SK-N-SH treated with all-trans-retinoic acid at 6 μM for 48 hours (cell line): ENCODE measurements at regions not wholly inside any gene's neighbourhood (a gene's known extent, or its start where the extent isn't known, plus 50 kb on each side); places are given as distances from the start of the nearest gene placed in this dataset.

Experiments
- ARNTL ChIP-seq: fragments of 450-650 bp; formaldehyde crosslinking; IDR thresholded peaks from 2 replicates; pipeline ENCODE4 v1.5.0; 2020; ENCODE audit warnings: low read depth, mild to moderate bottlenecking, moderate library complexity, borderline replicate concordance
- ESRRG ChIP-seq: fragments of 250-450 bp; sonication (Bioruptor Pico); IDR thresholded peaks from 2 replicates; pipeline ENCODE4 v1.6.1; 2021; ENCODE audit warnings: mild to moderate bottlenecking
- GLIS3 ChIP-seq: fragments of 250-450 bp; sonication (Bioruptor Pico); IDR thresholded peaks from 2 replicates; pipeline ENCODE4 v1.5.0; 2020; ENCODE audit warnings: mild to moderate bottlenecking, moderate library complexity
- RARB ChIP-seq: fragments of 250-450 bp; sonication (Bioruptor Pico); IDR thresholded peaks from 2 replicates; pipeline ENCODE4 v1.8.0; 2021; ENCODE audit warnings: mild to moderate bottlenecking, moderate library complexity
- TCF4 ChIP-seq: fragments of 250-450 bp; sonication (Bioruptor Pico); IDR thresholded peaks from 2 replicates; pipeline ENCODE4 v1.8.0; 2021; ENCODE audit warnings: mild to moderate bottlenecking, moderate library complexity, borderline replicate concordance
- ZC3H10 ChIP-seq: fragments of 250-450 bp; sonication (Bioruptor Pico); IDR thresholded peaks from 2 replicates; pipeline ENCODE4 v1.5.1; 2021; ENCODE audit warnings: mild to moderate bottlenecking, moderate library complexity
- ZFP3 ChIP-seq: fragments of 250-450 bp; sonication (Bioruptor Pico); IDR thresholded peaks from 2 replicates; pipeline ENCODE4 v1.5.0; 2020; ENCODE audit warnings: mild to moderate bottlenecking, moderate library complexity
- ZNF70 ChIP-seq: fragments of 450-650 bp; formaldehyde crosslinking; IDR thresholded peaks from 2 replicates; pipeline ENCODE4 v1.5.0; 2020; ENCODE audit warnings: mild to moderate bottlenecking, moderate library complexity
- ZNF8 ChIP-seq: fragments of 450-650 bp; formaldehyde crosslinking; IDR thresholded peaks from 2 replicates; pipeline ENCODE4 v1.5.0; 2020; ENCODE audit warnings: mild to moderate bottlenecking, moderate library complexity
- TF ChIP-seq, protein P1 (sequence below): fragments of 250-450 bp; sonication (Bioruptor Pico); IDR thresholded peaks from 2 replicates; pipeline ENCODE4 v1.5.1; 2020; ENCODE audit warnings: low read depth, mild to moderate bottlenecking, moderate library complexity
- TF ChIP-seq, protein P2 (sequence below): fragments of 250-450 bp; sonication (Bioruptor Pico); IDR thresholded peaks from 2 replicates; pipeline ENCODE4 v1.8.0; 2020; ENCODE audit warnings: mild to moderate bottlenecking, moderate library complexity, borderline replicate concordance
- TF ChIP-seq, protein P3 (sequence below): fragments of 250-450 bp; sonication (Bioruptor Pico); IDR thresholded peaks from 2 replicates; pipeline ENCODE4 v1.8.0; 2021; ENCODE audit warnings: low read depth, mild to moderate bottlenecking, moderate library complexity, borderline replicate concordance
- TF ChIP-seq, protein P4 (sequence below): fragments of 250-450 bp; sonication (Bioruptor Pico); IDR thresholded peaks from 2 replicates; pipeline ENCODE4 v1.5.1; 2021; ENCODE audit warnings: mild to moderate bottlenecking, moderate library complexity

DNA sequence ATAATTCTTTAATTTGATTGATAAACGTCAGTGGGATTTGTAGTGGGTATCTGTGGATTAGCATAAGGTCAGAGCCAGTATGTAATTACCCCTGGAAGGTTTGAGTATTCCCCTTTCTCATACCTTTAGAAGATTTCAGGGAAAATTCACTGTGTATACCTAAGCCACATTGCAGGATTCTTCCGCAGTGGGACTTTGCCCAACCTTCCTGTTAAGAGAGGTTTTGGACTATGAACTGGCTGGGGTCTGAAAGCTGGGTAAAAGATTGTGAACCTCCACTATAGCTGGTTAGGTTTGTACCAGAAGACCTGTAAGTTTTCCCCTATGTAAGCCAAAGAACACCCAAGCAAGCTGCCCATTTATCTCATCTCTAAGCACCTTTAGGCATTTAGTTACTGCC lies 150.2 kb downstream of the TTC6 start:
- TF ChIP-seq ZFP3 (CRISPR knock-in tag): no peak
- TF ChIP-seq, protein P1, sequence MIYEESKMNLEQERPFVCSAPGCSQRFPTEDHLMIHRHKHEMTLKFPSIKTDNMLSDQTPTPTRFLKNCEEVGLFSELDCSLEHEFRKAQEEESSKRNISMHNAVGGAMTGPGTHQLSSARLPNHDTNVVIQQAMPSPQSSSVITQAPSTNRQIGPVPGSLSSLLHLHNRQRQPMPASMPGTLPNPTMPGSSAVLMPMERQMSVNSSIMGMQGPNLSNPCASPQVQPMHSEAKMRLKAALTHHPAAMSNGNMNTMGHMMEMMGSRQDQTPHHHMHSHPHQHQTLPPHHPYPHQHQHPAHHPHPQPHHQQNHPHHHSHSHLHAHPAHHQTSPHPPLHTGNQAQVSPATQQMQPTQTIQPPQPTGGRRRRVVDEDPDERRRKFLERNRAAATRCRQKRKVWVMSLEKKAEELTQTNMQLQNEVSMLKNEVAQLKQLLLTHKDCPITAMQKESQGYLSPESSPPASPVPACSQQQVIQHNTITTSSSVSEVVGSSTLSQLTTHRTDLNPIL (CRISPR knock-in tag): no peak
- TF ChIP-seq, protein P2, sequence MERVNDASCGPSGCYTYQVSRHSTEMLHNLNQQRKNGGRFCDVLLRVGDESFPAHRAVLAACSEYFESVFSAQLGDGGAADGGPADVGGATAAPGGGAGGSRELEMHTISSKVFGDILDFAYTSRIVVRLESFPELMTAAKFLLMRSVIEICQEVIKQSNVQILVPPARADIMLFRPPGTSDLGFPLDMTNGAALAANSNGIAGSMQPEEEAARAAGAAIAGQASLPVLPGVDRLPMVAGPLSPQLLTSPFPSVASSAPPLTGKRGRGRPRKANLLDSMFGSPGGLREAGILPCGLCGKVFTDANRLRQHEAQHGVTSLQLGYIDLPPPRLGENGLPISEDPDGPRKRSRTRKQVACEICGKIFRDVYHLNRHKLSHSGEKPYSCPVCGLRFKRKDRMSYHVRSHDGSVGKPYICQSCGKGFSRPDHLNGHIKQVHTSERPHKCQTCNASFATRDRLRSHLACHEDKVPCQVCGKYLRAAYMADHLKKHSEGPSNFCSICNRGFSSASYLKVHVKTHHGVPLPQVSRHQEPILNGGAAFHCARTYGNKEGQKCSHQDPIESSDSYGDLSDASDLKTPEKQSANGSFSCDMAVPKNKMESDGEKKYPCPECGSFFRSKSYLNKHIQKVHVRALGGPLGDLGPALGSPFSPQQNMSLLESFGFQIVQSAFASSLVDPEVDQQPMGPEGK (CRISPR knock-in tag): no peak
- TF ChIP-seq ZNF70 (CRISPR knock-in tag): no peak
- TF ChIP-seq RARB (CRISPR knock-in tag): no peak
- no peak for TF ChIP-seq ESRRG (CRISPR knock-in tag)
- TF ChIP-seq GLIS3 (CRISPR knock-in tag): no peak
- TF ChIP-seq, protein P3, sequence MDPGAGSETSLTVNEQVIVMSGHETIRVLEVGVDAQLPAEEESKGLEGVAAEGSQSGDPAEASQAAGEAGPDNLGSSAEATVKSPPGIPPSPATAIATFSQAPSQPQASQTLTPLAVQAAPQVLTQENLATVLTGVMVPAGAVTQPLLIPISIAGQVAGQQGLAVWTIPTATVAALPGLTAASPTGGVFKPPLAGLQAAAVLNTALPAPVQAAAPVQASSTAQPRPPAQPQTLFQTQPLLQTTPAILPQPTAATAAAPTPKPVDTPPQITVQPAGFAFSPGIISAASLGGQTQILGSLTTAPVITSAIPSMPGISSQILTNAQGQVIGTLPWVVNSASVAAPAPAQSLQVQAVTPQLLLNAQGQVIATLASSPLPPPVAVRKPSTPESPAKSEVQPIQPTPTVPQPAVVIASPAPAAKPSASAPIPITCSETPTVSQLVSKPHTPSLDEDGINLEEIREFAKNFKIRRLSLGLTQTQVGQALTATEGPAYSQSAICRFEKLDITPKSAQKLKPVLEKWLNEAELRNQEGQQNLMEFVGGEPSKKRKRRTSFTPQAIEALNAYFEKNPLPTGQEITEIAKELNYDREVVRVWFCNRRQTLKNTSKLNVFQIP: no peak
- TF ChIP-seq ZNF8 (CRISPR knock-in tag): no peak
- TF ChIP-seq, protein P4, sequence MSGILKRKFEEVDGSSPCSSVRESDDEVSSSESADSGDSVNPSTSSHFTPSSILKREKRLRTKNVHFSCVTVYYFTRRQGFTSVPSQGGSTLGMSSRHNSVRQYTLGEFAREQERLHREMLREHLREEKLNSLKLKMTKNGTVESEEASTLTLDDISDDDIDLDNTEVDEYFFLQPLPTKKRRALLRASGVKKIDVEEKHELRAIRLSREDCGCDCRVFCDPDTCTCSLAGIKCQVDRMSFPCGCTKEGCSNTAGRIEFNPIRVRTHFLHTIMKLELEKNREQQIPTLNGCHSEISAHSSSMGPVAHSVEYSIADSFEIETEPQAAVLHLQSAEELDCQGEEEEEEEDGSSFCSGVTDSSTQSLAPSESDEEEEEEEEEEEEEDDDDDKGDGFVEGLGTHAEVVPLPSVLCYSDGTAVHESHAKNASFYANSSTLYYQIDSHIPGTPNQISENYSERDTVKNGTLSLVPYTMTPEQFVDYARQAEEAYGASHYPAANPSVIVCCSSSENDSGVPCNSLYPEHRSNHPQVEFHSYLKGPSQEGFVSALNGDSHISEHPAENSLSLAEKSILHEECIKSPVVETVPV (CRISPR knock-in tag): no peak
- TF ChIP-seq TCF4 (CRISPR knock-in tag): no peak
- no peak for TF ChIP-seq ARNTL
- TF ChIP-seq ZC3H10: no peak
